Fibroblast of skin of scalp (primary cell): ENCODE measurements at regions not wholly inside any gene's neighbourhood (a gene's known extent, or its start where the extent isn't known, plus 50 kb on each side); places are given as distances from the start of the nearest gene placed in this dataset.
A peak's percentile ranks its signal among the peaks of the same experiment; 100 is the strongest.

Experiments used
- DNase-seq: peaks from one replicate; pipeline ENCODE4 v3.0.0-alpha.2; 2013

DNA sequence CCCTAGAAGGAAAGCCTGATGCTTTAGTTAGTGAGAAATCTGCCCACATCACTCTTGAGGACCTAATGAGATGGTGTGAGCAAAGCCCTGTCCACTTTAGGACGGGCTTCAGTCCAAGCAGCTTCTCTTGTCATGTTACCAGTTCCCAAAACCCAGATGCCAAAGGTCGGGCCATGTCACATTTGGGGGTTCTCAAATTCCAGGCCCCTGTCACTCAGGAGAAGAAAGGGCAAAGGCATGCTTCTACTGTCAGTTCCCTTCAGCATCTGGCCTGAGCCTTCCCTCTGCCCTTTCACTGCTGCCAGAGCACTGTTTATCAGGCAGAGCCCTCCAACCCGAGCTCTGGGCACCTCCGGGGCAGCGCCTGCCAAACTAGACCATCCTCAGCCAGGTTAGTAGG is 556.0 kb downstream of the BNC2 start:
- no peak for DNase-seq

DNA sequence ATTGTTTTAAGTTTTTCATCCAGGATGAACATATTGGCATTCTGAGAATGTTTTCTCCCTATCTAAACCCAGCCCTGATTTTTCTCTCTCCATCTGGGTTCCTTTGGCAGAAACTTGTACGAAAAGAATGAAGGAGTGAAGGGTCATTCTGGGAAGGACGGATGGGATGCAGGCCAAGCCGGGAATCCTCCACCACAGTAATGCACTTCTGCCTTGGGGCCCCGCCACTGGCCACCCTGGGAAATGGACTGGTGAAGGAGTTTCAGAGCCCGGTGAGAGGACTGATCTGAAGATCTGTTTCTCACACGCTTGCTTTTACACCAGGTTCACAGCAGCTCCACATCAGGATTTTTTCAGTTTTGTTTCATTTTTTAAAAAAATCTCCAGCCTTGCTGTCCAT is 554.8 kb downstream of the BNC2 start:
- peak; percentile 49 for DNase-seq

DNA sequence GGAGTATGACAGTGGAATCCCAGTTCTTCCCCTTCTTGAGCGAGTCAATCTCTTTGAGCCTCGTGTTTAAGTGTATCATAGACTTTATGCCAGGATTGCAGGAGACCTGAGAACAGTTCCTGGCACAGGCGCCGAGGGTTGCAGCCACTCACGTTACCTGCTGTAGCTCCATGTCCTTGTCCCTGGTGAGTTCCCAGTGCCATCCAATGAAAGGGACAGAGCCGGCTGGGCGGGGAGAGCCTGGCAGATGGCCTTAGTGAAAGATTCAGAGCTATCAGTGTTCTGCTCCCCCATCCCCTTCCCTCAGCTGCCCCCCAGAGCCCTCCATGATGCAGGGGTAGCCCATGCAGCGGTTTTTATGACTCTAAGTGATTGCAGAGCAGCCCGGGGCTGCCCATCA is 554.0 kb downstream of the BNC2 start:
- DNase-seq: no peak

GRCh38 chr9:16316911-16317817 is 553.3 kb downstream of the BNC2 start:
- no peak for DNase-seq

DNA sequence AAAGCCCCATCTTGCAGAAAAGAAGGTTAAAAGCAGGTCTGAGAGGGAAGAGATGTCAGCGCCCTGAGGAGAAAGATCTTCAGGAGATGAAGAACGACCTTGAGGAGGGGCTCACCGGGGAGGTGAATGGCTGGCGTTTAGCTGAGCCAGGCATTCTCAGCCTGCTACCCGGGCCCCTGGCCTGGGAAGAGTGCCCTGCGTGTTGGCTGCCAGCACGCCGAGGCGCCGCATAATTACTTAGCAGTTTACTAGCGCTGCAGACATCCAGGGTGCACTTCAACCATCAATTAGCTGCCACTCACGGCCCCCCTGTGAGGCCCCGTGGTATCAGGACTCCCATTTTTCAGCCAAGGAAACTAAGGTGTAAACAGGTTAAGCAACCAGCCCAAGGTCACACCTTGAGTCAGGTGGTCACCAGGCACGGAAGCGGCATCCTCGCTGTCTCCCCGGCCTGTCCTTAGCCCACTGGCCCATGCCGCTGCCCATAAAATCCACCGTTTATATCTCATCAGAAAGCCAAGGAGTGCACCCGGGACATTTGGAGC is 551.9 kb downstream of the BNC2 start:
- no peak for DNase-seq

- no peak for DNase-seq
Measured at GRCh38 chr9:16319646-16320045, 550.8 kb downstream of the BNC2 start.

GRCh38 chr9:16320338-16320902 is 550.0 kb downstream of the BNC2 start:
- DNase-seq: no peak

DNA sequence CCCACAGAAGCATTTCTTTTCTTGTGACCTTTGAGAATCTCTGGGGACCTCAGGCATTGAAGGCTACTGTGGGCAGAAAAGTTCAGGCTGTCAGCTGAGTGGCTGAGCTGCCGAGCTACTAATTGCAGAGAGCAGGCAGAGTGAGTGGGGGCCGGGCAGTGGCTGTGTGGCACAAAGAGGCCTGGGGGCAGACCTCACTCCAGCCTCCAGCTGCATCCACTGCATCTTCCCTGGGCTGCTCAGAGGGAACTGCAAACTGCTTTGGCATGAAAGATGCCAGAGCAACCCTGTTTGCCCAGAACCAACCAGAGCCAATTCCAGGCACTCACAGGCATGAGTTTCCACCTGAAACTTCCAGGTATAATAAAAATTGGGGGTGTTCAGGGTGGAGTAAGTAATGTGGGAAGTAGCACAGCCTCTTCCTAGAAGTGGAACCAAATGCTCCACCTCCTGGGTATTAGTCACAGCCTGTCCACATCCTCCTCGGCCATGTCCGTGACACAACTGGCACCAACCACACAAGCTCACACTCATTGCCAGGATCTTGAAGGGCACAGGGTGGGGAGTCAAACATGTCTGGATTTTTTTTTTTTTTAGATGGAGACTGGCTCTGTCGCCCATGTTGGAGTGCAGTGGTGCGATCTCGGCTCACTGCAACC is 548.9 kb downstream of the BNC2 start:
- DNase-seq: peak; percentile 30

DNA sequence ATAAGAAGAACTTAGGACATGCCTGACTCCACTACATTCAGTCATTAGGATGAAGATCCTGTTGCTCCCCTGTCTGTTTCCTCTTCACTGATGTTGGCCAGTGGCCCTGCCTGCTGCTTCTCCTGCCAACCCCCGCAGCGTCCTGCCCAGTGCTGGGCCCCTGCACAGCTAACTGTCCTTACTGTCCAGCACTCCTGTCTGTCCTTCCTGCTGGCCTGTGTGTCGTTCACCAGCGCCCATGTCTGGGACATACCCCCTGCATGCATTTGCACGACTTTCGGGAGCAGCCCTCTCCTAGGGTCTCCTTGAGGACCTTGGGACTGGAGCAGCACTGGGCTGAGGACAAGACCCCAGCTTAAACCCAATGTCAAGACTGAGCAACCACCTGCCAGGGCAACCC is 547.6 kb downstream of the BNC2 start:
- DNase-seq: no peak

DNA sequence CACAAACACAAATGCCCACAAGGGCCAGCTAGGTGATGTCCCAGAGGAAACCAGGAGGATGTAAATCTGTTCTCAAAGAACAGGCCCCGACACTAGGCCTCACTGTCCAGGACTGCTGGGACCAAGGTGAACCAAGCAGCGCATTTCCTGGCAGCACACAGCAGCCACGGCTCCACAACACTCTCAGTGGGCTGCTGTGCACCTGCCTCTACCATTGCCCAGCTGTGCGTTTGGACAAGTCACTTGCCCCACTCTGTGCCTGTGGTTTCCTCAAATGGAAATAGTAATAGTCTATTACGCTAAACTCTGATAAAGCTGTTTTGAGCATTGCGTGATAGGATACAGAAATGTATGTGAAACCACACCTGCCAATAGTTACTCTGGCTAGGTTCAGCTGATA is 544.5 kb downstream of the BNC2 start:
- no peak for DNase-seq

- DNase-seq: peak; percentile 27
Measured at GRCh38 chr9:16328349-16328748, 542.1 kb downstream of the BNC2 start.

- DNase-seq: peak; percentile 91
Measured at GRCh38 chr9:16329671-16330113, 540.8 kb downstream of the BNC2 start.

GRCh38 chr9:16331031-16331430 is 539.4 kb downstream of the BNC2 start:
- DNase-seq: no peak

DNA sequence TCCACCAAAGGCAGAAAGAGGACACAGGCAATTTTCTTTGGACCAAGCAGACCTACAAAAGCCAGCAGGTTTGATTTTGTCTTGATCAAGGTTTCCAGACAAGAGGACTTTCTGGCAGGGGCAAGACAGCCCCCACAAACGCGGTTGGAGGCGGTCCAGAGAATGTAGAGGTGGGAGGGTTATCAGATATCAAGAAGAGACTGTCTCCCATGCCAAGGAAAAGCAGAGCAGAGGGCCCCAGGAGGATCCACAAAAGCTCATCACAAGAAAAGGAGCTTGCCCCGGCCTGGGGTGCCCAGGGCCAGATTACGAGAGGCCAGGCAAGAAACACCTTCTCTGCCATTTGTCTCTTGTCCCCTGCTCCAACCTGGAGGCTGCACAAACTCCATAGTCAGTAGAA is 538.9 kb downstream of the BNC2 start:
- DNase-seq: no peak

DNA sequence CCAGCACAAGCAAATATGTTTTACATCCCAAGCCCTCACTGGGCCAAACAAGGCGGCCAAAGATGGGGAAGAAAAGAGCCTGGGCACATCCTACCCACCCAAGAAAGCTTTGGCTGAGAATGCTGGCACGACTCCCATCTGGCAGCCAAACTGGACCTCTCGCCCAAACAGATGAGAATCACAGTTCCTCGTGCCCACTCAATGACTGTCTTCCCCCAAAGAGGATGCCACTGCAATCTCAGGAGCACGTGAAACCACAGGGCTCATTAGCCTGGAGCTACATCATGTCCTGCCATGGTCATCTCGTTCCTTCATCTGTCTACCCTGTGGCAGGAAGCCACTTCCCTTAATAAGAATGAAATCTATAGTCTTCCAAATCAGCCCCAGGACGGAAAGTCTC is 536.8 kb downstream of the BNC2 start:
- no peak for DNase-seq

- peak; percentile 98 for DNase-seq
Measured at GRCh38 chr9:16335788-16336580, 534.5 kb downstream of the BNC2 start.

DNA sequence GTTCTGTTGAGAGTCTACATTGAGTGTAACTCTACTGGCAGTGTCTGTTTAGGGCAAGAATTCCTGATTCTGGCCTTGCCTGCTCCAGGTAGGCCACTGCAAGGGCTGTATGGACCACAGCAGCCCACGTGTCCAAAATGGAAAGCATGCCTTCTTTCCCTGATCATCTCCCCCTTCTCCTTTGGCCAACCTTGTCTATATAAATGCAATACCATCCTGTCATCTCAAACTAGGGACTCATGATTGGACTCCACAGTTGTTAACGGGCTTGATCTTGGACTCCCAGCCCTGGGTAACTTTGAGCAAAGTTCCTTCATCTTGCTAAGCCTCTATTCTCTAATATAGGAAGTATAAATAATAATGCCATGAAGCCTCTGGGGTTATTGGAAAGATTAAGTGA is 533.6 kb downstream of the BNC2 start:
- no peak for DNase-seq

DNA sequence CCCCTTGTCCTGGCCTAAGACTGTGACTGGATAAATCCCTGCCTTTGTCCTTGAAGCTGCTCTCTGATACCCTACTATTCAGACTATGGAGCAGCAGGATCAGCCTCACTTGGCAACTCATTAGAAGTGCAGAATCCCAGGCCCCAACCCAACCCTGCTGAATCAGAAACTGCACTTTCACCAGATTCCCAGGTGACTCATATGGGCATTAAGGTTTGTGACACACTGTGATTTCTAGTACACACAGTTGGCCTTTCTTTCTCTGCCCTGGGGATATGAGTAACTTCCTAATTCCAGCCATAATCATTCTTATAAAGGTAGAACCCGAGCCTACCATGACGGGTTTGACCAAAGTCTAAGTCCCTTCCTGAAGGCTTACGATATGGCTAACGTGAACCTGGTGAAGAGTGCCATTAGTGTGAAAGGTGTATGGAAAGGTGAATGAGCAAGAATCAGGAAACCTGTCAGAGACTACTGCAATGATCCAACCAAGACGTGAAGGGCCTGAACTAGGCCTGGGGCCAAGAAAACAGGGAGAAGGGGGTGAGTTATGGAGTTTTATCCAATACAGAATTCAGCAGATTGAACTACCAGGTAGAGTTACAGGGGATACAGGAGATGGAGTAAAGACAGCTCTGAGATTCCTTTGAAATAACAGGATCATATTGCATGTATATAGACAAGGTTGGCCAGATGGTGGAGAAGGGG is 533.0 kb downstream of the BNC2 start:
- peak; percentile 75 for DNase-seq

- DNase-seq: peak; percentile 75
Measured at GRCh38 chr9:16341177-16341576, 529.3 kb downstream of the BNC2 start.

DNA sequence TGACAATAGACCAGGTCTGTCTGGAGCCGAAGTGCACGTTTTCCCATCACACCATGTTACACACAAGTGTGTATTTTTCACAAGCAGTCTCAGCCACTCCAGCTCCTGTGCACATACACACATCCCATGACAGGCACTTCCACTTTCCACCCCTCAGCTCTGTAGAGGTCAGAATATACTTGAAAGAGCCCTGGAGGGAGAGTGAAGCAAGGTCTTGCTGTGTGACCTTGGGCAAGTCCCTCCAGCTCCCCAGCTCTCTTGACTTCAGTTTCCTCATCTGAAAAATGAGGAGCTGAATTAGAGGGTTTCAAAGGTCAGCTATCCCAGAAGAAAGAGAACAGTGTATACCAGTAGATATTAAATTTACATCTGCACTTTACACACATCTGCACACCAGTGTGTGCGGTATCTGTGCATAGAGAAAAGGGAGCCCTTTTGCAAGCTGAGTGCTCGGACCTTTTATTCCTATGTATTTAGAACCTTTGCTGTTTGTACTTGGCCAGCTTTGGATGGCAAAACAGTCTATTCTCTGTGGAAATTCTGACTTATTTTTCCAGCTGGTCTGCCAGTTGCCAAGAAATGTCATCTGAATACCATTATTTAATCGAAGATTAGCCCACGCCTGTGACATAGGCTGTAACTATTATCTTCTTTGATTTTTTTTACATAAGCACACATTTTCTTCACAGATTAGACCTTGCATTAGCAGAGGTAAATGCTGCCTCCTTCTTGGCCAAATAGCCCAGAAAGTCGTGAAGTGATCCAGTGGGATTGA is 528.0 kb downstream of the BNC2 start:
- no peak for DNase-seq
